Superior temporal gyrus (tissue), 1 donor: ENCODE measurements at regions not wholly inside any gene's neighbourhood (a gene's known extent, or its start where the extent isn't known, plus 50 kb on each side); places are given as distances from the start of the nearest gene placed in this dataset.
A peak's percentile ranks its signal among the peaks of the same experiment; 100 is the strongest.
"Not testable (repeated sequence)": the region's sequence is repeated elsewhere in the genome, so short reads cannot be mapped to it uniquely, and the experiment has no call there.

Experiments used
- DNase-seq: peaks from one replicate; pipeline ENCODE4 v3.0.0-alpha.2; 2016; ENCODE audit errors: extremely low spot score

DNA sequence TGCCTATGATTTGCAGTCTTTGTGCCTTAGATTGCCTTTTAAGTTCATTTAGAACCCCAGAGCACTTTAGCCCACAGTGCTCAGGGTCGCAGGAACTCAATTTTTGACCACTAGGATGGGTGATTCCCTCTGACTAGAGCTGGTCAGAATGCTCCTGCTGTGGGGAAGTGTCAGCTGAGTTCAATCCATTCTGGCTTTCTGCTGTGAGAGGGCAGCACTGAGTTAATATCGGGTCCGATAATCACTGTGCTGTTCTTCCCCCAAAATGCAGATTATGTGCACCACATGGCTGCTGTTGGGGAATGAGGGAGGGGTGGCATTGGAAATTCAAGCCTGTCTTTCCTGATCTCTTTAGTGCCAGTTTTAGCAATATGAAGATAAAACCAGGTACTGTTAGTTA is 886.4 kb downstream of the DNAJB9 start:
- no peak for DNase-seq

DNA sequence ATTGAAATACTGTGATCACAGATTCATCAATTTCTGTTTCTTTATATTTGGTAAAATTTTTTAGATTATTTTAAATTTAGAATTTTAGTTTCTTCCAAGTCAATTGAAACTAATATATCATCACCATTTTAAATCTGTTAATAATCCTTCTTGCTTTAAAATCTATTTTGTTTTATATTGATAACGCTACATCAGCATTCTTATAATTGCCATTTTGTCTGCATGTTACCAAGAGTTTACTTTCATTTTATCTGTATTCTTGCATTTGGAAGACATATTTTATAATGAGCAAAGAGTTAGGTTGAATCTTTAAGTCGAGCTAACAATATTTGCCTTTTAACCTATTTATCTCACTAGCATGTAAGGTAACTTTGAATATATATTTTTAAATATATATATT is 890.6 kb downstream of the DNAJB9 start:
- DNase-seq, result no peak

DNA sequence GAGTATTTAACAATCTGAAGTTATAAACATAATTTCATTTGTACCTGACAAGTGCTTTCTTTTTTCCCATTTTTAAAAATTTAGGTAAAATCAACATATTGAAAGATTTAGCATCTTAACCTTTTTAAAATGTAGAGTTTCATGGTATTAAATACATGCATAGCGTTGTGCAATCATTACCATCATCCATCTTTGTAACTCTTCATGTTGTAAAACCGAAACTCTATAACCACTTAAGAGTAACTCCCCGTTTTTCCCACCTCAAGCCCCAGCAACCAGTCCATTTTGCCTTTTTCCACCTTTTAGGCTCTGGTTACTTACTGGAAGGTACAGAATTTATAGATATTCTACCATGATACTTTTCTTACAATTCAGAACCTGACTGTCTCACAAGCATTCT is 892.5 kb downstream of the DNAJB9 start:
- DNase-seq, result no peak

DNA sequence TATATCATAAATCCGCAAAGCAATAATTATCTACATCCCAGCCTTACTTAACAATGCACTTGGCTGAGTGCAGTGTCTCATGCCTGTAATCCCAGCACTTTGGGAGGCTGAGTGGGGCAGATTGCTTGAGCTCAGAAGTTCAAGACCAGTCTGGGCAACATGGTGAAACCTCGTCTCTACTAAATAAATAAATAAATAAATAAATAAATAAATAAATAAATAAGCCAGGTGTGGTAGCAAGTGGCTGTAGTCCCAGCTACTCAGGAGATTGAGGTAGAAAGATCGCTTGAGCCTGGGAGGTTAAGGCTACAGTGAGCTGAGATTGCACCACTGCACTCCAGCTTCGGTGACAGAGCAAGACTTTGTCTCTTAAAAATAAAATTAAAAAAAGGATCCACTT is 898.1 kb downstream of the DNAJB9 start:
- not testable (repeated sequence) for DNase-seq

DNA sequence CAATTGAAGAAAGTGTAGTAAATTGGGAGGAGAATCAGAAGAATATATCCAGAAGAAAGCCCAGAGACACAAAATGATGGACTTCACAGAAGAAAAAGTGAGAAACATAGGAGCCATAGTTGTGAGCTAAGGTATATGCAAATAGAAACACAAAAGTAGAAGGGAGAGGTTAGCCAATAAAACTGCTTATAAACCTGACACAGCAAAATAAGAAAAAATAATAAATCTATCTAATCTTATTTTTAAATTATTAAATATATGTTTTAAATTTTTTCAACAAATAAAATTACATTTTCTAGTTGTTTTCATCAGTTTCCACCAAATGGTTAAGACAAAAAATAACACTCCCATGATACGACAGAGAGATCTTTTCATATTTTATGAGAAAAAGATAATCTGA is 903.5 kb downstream of the DNAJB9 start:
- no peak for DNase-seq

DNA sequence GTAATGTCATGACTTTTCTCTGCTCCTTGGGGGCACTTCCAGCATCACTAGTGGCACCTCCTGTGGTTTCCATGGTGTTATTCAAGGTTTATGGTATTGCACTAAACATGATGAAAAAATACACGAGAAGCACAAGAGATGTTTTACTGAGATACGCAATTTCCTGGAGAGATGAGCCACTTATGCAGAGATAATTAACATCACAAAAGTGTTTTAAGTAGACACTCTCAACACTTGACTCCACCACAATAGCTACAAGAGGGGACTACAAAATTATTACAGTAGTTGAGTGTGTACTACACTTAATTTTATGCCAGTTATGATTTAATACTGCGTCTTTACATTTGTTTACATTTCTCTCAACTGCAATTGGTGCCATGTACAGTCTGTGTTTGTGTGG is 906.7 kb downstream of the DNAJB9 start:
- DNase-seq, result no peak

DNA sequence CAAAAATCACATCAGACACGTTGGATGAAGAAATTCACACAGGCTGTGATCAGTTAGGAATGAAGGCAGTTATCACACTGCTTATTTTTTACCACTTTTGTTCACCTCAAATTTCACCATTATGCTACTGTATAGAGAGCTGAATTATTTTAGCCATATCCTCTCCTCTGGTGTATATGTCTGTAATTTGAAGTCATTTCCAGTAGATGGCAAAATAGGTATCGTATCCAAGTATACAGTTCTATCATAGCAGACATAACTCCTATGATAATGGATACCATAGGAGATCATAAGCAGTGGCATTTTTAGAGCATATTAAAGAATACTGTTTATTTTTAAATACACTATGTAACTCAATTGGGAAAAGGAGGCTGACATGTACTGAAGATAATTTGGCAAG is 909.7 kb downstream of the DNAJB9 start:
- DNase-seq, result peak; percentile 31

DNA sequence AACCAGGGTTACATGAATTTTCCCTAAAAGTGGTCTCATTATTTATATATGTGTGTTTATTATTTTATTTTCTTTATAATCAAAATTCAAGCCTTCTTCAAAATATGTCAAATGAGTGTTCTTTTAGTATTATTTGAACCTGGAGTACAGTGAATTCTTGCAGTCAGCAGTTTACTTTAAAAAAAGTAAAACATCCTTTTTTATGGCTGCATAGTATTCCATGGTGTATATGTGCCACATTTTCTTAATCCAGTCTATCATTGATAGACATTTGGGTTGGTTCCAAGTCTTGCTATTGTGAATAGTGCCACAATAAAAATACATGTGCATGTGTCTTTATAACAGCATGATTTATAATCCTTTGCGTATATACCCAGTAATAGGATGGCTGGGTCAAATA is 920.9 kb downstream of the DNAJB9 start:
- DNase-seq, result not testable (repeated sequence)

DNA sequence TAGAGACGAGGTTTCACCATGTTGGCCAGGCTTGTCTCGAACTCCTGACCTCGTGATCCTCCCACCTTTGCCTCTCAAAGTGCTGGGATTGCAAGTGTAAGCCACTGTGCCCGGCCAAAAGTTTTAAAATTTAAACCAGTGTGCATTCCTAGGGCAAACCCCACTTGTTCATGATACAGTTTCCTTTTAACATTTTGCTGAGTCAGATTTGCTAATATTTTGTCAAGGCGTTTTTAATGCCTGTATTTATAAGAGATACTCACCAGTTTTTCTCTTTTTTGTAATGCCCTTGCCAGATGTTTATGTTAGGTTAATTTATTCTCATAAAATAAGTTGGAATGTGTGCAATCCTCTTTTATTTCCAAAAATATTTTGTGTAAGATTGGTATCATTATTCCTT is 927.4 kb downstream of the DNAJB9 start:
- no peak for DNase-seq

DNA sequence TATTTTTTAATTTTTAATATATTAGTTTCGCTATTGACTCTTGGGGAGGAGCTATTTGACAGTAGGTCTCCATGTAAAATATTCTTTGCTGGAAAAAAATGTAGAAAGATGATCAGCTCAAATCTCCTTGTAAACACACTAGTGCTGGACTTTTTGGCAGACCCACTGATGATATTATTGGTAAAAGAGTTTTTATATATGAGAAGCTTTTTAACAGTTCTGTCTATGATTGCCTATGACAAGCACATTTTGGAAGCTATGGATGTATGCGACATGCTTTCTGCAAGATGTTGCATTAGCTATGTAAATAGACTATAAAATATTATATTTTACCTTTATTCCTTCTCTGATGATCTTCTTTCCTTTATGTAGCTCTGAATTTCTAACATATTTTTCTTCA is 928.5 kb downstream of the DNAJB9 start:
- DNase-seq, result no peak

DNA sequence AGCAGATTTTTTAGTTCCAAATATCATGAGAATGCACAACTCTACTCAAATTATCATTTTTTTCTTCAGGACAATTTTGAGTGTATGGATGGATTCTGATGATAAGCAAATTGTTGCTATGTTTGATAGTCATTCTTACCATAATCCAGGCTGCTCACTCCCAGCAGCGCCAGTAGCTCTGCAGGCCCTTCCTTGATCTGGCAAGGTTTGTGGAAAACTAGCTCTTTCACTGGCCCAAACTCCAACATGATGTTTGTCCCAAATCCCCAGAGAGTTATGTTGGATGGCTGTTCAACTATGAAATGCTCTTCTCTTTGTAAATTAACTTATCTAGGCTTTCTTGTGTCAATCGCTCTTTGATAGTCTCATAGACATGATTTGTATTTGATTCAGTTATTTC is 933.7 kb downstream of the DNAJB9 start:
- no peak for DNase-seq

DNA sequence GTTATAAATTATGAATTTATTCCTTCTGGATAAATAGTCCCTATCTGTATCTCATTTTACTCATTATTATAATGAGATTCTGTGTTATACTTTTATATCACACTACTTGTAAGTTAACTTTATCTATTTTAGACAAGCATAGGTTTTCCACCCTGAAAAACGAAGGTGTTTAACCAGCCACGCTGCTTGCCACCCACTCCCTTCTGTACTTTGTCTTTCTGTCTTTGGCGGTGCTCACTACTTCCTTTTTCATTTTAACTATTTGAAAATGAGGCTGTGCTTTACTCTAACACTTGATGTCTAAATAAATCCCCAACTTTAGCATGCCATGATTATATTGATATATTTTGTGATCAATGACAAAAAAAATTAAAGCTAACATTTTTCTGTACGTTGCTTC is 952.9 kb downstream of the DNAJB9 start:
- no peak for DNase-seq

DNA sequence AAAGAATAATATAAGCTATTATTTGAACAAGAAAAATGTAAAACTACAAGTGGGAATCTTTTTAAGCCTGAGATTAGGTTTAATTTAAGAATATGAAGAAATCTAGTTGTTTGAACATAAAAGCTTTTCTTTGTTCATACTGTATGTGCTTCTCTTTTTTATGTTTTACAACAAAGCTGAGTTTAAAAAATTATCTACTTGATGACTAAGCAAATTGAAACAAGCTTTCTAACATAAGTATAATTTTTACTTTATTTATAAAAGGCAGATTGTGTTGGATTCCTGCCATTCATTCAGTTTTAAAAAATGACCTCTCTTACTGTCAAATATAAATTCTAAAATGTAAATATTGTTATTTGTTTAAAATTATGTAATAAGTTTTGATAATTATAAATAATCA is 958.2 kb downstream of the DNAJB9 start:
- DNase-seq, result no peak

DNA sequence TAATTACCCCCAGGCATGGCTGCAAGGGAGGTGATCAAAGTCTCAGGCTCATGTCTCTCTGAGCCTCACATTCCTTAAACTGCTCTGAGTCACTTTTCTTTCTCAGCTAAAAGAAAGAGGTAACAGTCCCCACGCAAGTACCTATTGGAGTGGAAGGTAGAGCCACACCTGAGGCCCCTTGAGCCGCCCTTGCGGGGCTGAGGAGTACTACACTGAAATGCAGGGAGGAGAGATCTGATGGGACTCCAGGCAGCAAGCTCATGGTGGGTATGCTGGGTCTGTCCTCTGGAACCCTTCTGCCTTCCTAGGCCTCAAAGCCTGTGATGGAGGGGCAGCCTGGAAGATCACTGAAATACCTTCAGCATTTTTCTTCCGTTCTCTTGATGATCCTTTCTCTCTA is 960.0 kb downstream of the DNAJB9 start:
- DNase-seq, result no peak

DNA sequence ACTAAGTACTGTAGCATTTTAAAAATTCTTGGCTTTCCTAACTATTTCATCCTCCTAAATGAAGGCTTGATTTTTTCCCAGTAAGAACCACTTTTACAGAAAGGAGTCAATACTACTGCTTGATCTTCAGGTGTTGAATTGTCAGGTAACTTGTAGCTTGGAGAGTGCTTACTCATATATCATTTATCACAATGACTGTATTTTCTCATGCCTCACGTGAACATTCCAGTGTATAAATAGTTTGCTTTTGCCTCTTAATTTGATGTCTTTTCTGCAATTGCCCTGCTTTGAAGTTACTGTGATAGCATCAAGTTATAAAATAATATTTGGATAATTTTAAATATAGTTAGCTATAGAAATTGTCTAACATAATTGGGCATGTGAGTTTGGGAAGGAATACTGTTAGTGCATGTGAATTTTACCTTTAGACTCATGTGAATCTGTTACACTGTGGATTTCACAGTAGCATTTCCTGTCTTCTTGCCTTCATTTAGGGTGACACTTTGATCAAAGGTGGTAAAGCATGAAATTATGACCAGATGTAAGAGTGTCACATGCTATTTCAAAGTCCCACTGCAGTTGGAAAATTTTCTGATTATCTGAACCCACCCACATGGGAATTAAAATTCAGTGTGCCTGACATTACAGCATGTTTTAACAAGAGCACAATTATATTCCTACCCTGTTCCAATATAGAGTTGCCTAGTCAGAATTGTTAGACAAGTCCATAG is 962.8 kb downstream of the DNAJB9 start:
- no peak for DNase-seq

DNA sequence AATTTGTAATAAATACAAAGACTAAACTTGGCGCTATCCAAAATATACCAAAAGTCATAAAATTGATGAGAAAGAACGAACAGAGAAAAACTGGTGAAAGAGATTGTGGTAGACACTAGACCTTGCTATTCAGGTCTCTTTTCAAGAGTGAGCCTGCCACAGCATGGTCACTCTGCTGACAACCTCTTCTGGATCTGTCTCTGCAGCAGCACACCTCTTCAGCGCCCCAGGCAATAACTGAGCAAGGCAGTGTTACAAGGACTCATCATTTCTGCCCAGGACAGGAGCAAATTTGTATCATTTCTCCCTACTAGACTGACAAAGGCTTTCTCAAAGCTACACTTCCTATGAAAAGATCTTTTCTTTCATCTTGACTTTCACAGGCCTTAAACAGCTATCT is 976.0 kb downstream of the DNAJB9 start:
- no peak for DNase-seq

DNA sequence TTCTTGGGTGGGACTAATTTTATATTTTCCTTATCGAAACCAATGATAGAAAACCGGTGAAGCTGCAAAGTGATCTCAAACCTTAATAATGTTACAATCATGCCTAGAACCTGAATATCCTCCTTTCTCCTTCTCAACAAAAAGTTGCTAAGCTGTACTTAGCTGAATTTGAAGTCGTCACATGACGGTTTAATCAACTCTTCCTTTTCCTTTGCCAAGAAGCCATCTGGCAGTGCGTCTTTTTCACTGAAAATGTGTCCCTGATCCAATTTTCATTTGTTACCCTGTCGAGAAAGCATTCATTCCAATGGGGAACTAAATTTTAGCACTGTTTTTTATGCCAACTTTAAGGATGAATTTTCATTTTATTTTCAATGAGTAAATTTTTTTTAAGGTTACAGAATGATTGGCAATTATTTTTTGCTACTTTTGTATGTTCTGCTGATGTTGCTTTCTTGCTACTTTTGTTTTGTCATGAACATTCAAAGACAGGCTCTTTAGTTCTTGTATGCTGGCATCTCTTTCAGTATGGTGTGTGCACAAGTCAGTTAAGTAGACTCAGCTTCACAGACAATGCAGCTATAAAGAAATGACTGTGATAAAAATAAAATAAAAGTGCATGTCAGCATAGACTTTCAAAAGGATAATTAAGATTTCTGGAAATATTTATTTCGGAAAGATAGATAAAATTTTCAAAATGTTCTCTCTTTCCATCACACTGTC is 980.0 kb downstream of the DNAJB9 start:
- peak; percentile 69 for DNase-seq

DNA sequence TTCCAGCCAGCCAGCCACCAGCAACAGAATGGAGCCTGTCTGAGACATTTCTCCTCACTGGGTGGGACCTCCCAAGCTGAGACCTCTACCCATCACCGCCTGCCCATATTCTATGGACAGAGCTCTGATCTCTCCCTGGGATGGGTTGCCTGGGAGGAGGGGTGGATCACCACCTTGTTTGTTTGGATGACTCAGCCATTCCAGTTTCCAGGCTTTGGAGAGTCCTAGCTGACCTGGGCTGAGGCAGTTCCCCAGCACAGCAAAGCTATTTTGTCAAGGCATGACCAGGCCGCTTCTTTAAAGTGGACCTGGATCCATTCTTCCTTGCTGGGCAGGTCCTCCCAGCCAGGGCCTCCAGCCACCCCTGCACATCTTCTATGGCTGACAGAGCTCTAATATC is 982.3 kb downstream of the DNAJB9 start:
- no peak for DNase-seq

DNA sequence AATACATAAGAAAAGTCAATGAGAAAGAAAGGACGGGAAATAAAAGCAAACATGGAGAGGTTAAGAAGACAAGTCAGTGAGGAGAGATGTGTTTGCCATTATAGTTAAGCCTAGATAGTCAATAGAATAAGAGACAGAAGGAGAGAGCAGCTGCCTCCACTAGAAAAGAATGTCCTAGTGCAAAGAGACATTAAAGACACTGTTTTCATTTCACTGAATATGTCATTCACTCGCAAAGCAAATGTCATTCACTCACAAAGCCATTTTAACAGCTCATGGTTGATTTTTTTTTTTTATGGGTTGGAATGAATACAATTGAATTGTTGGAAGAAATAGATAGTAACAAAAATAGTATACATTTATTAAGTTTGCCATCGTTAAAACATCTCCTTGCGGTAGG is 1007.6 kb downstream of the DNAJB9 start:
- no peak for DNase-seq

DNA sequence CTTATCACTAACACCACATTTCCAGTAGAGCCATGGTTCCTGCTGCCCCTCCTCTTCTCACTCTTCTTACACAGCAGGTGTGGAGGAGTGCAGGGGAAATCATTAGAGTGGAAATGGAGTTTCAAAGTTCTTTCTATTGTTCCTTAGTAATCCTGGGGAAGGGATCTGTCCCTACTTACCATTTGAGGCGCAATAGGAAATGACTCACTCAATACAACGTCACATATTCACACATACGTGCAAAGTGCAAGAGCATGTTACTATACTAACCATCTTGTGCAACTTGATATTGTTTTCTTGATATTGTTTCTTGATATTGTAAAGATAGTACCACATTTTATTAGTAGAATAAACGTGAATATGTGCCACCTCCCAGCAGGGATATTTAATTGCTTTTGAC is 1010.2 kb downstream of the DNAJB9 start:
- DNase-seq, result no peak

DNA sequence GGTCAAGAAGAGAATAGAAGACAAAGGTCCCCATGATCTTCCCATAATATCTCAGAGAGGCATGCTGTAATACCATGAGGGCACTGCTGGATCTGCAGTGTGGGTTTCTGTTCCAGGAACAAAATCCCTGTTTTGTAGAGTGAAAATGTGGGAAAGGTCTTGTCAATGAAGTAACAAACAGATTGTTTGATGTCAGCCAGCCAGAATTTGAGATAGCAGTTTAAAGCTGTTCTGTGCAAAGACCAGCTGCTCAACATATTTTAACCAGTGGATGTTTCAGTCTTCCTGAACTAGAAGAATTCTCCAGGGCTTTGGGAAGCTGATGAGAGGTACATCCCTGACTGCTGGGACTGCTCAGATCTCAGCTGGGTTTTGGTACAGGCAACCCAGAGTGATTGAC is 1012.5 kb downstream of the DNAJB9 start:
- DNase-seq, result no peak

DNA sequence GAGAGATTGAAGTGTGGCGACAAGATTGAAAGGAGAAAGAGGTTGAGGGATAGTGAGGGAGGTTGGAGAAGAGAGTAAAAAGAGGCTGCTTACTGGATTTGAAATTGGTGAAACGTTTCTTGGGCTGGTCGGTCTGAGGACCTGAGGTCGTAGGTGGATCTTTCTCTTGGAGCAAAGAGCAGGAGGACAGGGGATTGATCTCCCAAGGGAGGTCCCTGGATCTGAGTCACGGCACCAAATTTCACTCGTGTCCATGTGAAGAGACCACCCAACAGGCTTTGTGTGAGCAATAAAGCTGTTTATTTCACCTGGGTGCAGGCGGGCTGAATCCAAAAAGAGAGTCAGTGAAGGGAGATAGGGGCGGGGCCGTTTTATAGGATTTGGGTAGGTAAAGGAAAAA is 1027.3 kb downstream of the DNAJB9 start:
- DNase-seq, result not testable (repeated sequence)

DNA sequence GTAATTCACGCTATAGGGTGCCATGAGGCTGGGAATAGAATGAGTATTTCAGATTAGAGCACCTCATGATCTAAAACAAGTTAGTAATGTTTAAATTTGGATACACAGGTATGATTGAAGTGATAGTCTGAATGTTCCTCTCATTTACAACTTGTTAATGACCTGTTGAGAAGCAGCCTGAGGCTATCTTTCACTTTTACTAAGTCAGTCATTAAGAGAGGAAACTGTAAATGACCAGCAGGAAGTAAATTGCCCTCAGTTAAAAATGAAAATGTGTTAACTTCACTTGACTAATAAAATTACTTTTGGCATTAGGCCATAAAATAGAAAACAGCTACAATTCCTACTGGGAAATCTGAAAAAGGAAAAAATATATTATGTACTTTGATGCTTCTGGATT is 1042.0 kb downstream of the DNAJB9 start:
- no peak for DNase-seq
